BLaER1 treated with 17β-estradiol and CSF1 and Interleukin-3, amounts not matched to agents 10 nM and 100 nM (cell line): ENCODE measurements at regions not wholly inside any gene's neighbourhood (a gene's known extent, or its start where the extent isn't known, plus 50 kb on each side); places are given as distances from the start of the nearest gene placed in this dataset.

ENCODE experiments used
- H3K27ac ChIP-seq, 11 experiments: shearing (Covaris generic); formaldehyde crosslinking; 2 replicates each; pipeline ENCODE4 v1.8.1; 2022
- H3K27me3 ChIP-seq, 11 experiments: shearing (Covaris generic); formaldehyde crosslinking; 2 replicates each; pipeline ENCODE4 v1.8.1; 2022
- H3K36me3 ChIP-seq, 11 experiments: shearing (Covaris generic); formaldehyde crosslinking; 2 replicates each; pipeline ENCODE4 v1.8.1; 2022
- H3K4me1 ChIP-seq, 10 experiments: shearing (Covaris generic); formaldehyde crosslinking; 2 replicates each; pipeline ENCODE4 v1.8.1; 2022
- H3K4me2 ChIP-seq, 11 experiments: shearing (Covaris generic); formaldehyde crosslinking; 2 replicates each; pipeline ENCODE4 v1.8.1; 2022
- H3K4me3 ChIP-seq, 10 experiments: shearing (Covaris generic); formaldehyde crosslinking; 2 replicates each; pipeline ENCODE4 v1.8.1; 2022
- H3K9ac ChIP-seq, 11 experiments: shearing (Covaris generic); formaldehyde crosslinking; 2 replicates each; pipeline ENCODE4 v1.8.1; 2022
- H3K9me3 ChIP-seq, 11 experiments: shearing (Covaris generic); formaldehyde crosslinking; replicated peaks in 1 of 11; 2 replicates each; pipeline ENCODE4 v1.8.1; 2022
- H4K20me1 ChIP-seq, 11 experiments: shearing (Covaris generic); formaldehyde crosslinking; 2 replicates each; pipeline ENCODE4 v1.8.1; 2022
- Cebpa-rat ChIP-seq, 11 experiments: shearing (Covaris generic); IDR thresholded peaks; 2 replicates each; pipeline ENCODE4 v1.8.1; 2022

- H3K4me1 ChIP-seq = peaks cover 0 to 19% (median 14%) of the 10 kb centered on the region in 10 experiments; a peak in 14 of 20 replicates
- H4K20me1 ChIP-seq = peaks cover 0 to 11% (median 0%) of the 10 kb centered on the region in 11 experiments; a peak in 3 of 22 replicates
- H3K27ac ChIP-seq = no peak overlapping the region
- H3K36me3 ChIP-seq = no peaks in the 10 kb centered on the region
- H3K27me3 ChIP-seq = peaks cover 0 to 12% (median 0%) of the 10 kb centered on the region in 11 experiments; a peak in 2 of 22 replicates
- TF ChIP-seq Cebpa-rat (IDR thresholded peaks at IDR 0.05) = no peak
- peak overlapping the region in 6 of 11 experiments; percentile 14 to 57 (median 54); a peak in 7 of 22 replicates for H3K4me2 ChIP-seq
- H3K4me3 ChIP-seq = no peak overlapping the region
- no peaks in the 10 kb centered on the region for H3K9me3 ChIP-seq
- H3K9ac ChIP-seq = no peak overlapping the region
These were observed 89.9 kb upstream of the NKX1-1 start for GRCh38 chr4:1496116-1496642.

DNA sequence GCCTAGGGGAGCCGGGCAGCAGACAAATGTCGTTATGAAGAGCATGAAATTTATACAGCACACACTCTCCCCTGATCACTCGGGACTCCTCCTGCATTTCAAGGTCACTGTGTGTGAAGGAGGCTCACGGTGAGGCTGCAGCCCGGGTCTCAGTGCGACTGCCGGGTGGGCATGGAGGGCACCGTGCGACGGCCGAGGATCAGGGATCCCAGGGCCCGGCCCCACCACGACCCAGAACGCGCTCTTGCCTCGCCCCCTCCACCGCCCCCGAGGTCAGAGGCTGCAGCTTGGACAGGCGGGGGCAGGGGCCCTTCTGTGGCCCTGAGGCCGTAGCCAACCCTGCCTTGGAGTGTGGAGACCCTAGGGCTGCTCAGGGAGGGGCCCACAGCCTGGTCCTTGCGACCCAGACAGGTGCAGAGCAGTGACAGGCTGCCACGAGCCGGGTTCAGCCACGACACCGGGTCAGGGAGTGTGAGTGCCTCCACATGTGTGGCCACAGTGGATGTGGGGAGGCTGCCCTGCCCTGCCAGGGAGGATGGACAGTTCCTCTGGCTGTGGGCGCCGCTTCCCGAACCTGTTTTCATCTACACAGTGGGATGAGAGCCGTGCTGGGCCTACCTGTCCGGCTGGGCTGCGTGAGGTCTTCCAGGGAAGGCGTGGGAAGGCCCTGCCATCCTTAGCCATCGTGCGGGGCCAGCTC, 89.3 kb upstream of the NKX1-1 start:
- peaks cover 0 to 11% (median 0%) of the 10 kb centered on the region in 11 experiments; a peak in 4 of 22 replicates for H4K20me1 ChIP-seq
- no peaks in the 10 kb centered on the region for H3K36me3 ChIP-seq
- H3K4me2 ChIP-seq = peak overlapping the region in 8 of 11 experiments; percentile 14 to 57 (median 54); a peak in 14 of 22 replicates
- H3K9me3 ChIP-seq = no peaks in the 10 kb centered on the region
- H3K4me1 ChIP-seq = peaks cover 0 to 19% (median 14%) of the 10 kb centered on the region in 10 experiments; a peak in 14 of 20 replicates
- no peak overlapping the region for H3K4me3 ChIP-seq
- peaks cover 0 to 12% (median 0%) of the 10 kb centered on the region in 11 experiments; a peak in 2 of 22 replicates for H3K27me3 ChIP-seq
- no peak overlapping the region for H3K27ac ChIP-seq
- peak overlapping the region in 1 of 11 experiments; percentile 33; a peak in 1 of 22 replicates for H3K9ac ChIP-seq
- TF ChIP-seq Cebpa-rat (IDR thresholded peaks at IDR 0.05) = no peak

DNA sequence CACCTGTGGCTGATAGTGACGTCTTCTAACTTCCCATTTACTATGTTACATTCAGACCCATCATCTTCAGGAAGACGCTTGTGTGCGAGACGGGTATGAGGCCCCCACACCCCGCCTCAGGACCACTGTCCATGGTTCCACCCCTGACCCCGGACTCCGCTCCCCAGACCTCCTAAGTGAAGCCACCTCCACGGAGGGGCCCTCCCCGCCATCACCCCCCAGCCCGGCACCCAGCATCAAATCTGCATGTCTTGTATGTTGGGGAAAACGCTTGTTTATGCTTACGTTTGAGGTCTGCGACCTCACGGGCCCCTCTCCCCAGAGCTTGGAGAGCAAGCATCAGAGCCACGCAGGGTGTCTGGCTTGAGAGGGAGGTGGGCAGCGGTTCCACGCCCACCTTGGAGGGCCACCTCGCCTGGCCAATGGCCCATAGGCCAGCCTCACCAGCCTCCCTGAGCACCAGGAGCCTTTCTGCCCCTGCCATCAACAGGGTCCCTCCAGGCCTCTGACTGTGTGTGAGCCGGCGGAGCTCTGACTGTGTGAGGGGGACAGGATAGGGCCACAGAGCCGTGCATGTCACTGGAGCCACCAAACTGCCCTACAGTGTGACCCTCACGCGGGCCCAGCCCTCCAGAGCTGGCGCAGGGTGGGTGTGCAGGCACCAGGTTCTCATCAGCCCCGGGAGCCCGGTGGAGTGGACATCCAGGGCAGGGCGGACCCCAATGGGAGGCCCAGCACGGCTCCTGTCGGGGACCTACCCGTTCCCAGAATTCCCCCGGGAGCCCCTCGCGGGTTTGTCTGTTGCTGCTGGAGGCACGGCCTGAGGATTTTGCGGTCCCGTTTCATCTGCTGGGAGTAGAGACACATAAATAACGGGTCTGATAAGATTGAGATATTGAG, 88.4 kb upstream of the NKX1-1 start:
- Histone ChIP-seq H3K27ac (no peak overlapping the region), H3K9me3 (no peaks in the 10 kb centered on the region), H3K36me3 (no peaks in the 10 kb centered on the region), H3K27me3 (peaks cover 0 to 12% (median 0%) of the 10 kb centered on the region in 11 experiments; a peak in 2 of 22 replicates), H3K9ac (no peak overlapping the region), H3K4me3 (no peak overlapping the region), H4K20me1 (peaks cover 0 to 9% (median 0%) of the 10 kb centered on the region in 11 experiments; a peak in 4 of 22 replicates), H3K4me2 (peak overlapping the region in 8 of 11 experiments; percentile 14 to 57 (median 54); a peak in 15 of 22 replicates), H3K4me1 (peaks cover 0 to 19% (median 14%) of the 10 kb centered on the region in 10 experiments; a peak in 14 of 20 replicates)
- no peak for TF ChIP-seq Cebpa-rat (IDR thresholded peaks at IDR 0.05)

DNA sequence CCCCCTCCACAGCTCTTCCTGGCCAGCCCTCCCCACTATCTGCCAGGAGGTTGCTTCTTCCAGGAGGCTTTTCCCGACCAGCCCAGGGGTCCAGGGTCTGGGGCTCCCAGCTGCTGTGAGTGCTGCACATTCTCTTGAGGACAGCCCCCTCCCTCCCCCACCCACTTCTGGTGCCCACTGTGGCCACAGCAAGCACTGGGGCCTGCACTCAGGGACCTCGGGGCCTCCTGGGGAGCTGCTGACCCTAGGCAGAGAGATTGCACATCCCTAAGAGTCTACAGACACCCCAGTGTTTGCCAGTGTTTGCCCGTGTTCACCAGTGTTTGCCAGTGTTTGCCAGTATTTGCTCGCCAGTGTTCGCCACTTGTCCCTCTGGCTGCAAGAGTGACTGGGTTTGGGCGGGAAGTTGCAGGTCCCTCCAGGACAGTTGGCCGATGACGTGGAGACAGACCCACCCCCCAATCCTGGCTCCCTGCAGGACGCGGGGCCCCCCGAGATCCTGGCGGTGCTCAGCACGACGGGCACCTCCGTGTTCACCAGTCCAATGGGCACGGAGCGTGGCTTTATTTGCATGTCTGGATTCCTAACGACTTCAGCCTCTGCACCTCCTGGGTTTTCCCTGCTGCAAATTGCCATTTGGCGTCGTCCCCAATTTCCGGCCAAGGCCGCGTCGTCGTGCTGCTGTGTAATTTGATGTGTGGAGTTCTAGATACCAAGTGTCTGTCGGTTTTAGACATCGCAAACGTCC, 87.5 kb upstream of the NKX1-1 start:
- Histone ChIP-seq H3K4me3 (no peak overlapping the region), H3K27ac (no peak overlapping the region), H3K4me2 (no peak overlapping the region), H3K27me3 (peaks cover 0 to 12% (median 0%) of the 10 kb centered on the region in 11 experiments; a peak in 2 of 22 replicates), H3K9ac (no peak overlapping the region), H4K20me1 (peaks cover 0 to 9% (median 0%) of the 10 kb centered on the region in 11 experiments; a peak in 4 of 22 replicates), H3K36me3 (no peaks in the 10 kb centered on the region), H3K4me1 (peaks cover 7 to 28% (median 24%) of the 10 kb centered on the region in 10 experiments; a peak in 18 of 20 replicates), H3K9me3 (no peaks in the 10 kb centered on the region)
- no peak for TF ChIP-seq Cebpa-rat (IDR thresholded peaks at IDR 0.05)

- Histone ChIP-seq H3K9me3 (no peaks in the 10 kb centered on the region), H3K4me1 (peaks cover 7 to 36% (median 29%) of the 10 kb centered on the region in 10 experiments; a peak in 18 of 20 replicates), H3K27me3 (peaks cover 0 to 12% (median 0%) of the 10 kb centered on the region in 11 experiments; a peak in 2 of 22 replicates), H3K4me2 (no peak overlapping the region), H3K9ac (no peak overlapping the region), H3K4me3 (no peak overlapping the region), H3K36me3 (no peaks in the 10 kb centered on the region), H4K20me1 (peaks cover 0 to 9% (median 0%) of the 10 kb centered on the region in 11 experiments; a peak in 4 of 22 replicates), H3K27ac (no peak overlapping the region)
- TF ChIP-seq Cebpa-rat (IDR thresholded peaks at IDR 0.05) = no peak
These were observed 86.7 kb upstream of the NKX1-1 start for GRCh38 chr4:1492651-1493539.

GRCh38 chr4:1492142-1492457, 85.9 kb upstream of the NKX1-1 start:
- Histone ChIP-seq H3K9me3 (peaks cover 0 to 3% (median 0%) of the 10 kb centered on the region in 11 experiments; a peak in 3 of 22 replicates), H3K4me2 (no peak overlapping the region), H3K36me3 (no peaks in the 10 kb centered on the region), H3K27me3 (peaks cover 0 to 12% (median 0%) of the 10 kb centered on the region in 11 experiments; a peak in 2 of 22 replicates), H3K27ac (no peak overlapping the region), H4K20me1 (peaks cover 0 to 9% (median 0%) of the 10 kb centered on the region in 11 experiments; a peak in 4 of 22 replicates), H3K4me3 (no peak overlapping the region), H3K9ac (no peak overlapping the region), H3K4me1 (peaks cover 7 to 38% (median 29%) of the 10 kb centered on the region in 10 experiments; a peak in 18 of 20 replicates)
- TF ChIP-seq Cebpa-rat (IDR thresholded peaks at IDR 0.05) = no peak

- Histone ChIP-seq H3K4me1 (peaks cover 7 to 38% (median 29%) of the 10 kb centered on the region in 10 experiments; a peak in 18 of 20 replicates), H3K36me3 (no peaks in the 10 kb centered on the region), H3K4me3 (no peak overlapping the region), H4K20me1 (peaks cover 0 to 9% (median 0%) of the 10 kb centered on the region in 11 experiments; a peak in 4 of 22 replicates), H3K27ac (no peak overlapping the region), H3K9ac (no peak overlapping the region), H3K27me3 (peaks cover 0 to 12% (median 0%) of the 10 kb centered on the region in 11 experiments; a peak in 2 of 22 replicates), H3K9me3 (peaks cover 0 to 8% (median 3%) of the 10 kb centered on the region in 11 experiments; a peak in 16 of 22 replicates), H3K4me2 (no peak overlapping the region)
- TF ChIP-seq Cebpa-rat (IDR thresholded peaks at IDR 0.05) = no peak
These were observed 85.3 kb upstream of the NKX1-1 start for GRCh38 chr4:1491328-1492141.
